GM03348 (cell line): ENCODE measurements at regions not wholly inside any gene's neighbourhood (a gene's known extent, or its start where the extent isn't known, plus 50 kb on each side); places are given as distances from the start of the nearest gene placed in this dataset.
A peak's percentile ranks its signal among the peaks of the same experiment; 100 is the strongest.
"Not testable (repeated sequence)": the region's sequence is repeated elsewhere in the genome, so short reads cannot be mapped to it uniquely, and the experiment has no call there.

Source experiments
- DNase-seq: peaks from one replicate; pipeline ENCODE4 v3.0.0; 2012; ENCODE audit warnings: low spot score

GRCh38 chr2:67571785-67572718 lies 174.9 kb downstream of the ETAA1 start:
- DNase-seq, result peak; percentile 13

GRCh38 chr2:67572721-67573435 lies 175.7 kb downstream of the ETAA1 start:
- no peak for DNase-seq

- peak; percentile 63 for DNase-seq
These were observed 177.1 kb downstream of the ETAA1 start for GRCh38 chr2:67574230-67574629.

GRCh38 chr2:67576226-67576625 lies 179.1 kb downstream of the ETAA1 start:
- no peak for DNase-seq

DNA sequence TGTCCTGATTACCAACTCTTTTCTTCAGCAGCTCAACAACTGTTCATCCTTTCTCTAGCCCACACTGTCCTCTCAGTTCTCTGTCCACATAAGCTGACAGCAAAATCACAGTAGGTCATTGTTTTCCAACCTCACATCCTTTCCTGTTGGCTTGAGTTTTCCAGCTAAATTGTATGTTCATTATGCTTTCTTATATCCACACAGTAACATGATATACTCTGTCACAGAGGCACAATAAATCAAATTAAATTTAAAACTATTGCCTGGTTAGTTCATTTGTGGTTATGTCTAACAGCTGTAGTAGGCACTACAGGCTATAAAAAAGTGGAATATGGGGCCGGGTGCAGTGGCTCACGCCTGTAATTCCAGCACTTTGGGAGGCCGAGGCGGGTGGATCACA lies 179.9 kb downstream of the ETAA1 start:
- DNase-seq, result no peak

- DNase-seq, result no peak
These were observed 182.1 kb downstream of the ETAA1 start for GRCh38 chr2:67579216-67579615.

- DNase-seq, result no peak
These were observed 182.7 kb downstream of the ETAA1 start for GRCh38 chr2:67579806-67580205.

- DNase-seq, result no peak
These were observed 184.6 kb downstream of the ETAA1 start for GRCh38 chr2:67581751-67582150.

GRCh38 chr2:67583185-67583584 lies 186.1 kb downstream of the ETAA1 start:
- no peak for DNase-seq

DNA sequence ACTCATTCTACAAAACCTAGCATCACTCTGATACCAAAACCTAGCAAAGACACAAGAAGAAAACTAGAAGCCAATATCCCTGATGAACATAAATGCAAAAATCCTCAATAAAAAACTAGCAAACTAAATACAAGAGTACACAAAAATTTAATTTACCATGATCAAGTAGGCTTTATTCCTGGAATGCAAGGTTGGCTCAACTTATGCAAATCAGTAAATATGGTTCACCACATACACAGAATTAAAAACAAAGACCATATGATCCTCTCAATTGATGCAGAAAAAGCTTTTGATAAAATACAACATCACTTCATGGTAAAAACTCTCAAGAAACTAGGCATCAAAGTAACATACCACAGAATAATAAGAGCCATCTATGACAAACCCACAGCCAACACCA lies 188.3 kb downstream of the ETAA1 start:
- DNase-seq, result no peak

DNA sequence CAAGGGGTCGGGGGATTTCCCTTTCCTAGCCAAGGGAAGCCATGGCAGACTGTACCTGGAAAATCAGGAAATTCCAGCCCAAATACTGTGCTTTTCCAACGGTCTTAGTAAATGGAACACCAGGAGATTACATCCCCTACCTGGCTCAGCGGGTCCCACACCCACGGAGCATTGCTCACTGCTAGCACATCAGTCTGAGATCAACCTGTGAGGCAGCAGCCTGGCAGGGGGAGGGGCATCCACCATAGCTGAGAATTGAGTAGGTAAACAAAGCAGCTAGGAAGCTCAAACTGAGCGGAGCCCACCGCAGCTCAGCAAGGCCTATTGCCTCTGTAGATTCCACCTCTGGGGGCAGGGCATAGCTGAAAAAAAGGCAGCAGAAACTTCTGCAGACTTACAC lies 192.0 kb downstream of the ETAA1 start:
- DNase-seq, result not testable (repeated sequence)

- not testable (repeated sequence) for DNase-seq
These were observed 197.4 kb downstream of the ETAA1 start for GRCh38 chr2:67594522-67594921.

DNA sequence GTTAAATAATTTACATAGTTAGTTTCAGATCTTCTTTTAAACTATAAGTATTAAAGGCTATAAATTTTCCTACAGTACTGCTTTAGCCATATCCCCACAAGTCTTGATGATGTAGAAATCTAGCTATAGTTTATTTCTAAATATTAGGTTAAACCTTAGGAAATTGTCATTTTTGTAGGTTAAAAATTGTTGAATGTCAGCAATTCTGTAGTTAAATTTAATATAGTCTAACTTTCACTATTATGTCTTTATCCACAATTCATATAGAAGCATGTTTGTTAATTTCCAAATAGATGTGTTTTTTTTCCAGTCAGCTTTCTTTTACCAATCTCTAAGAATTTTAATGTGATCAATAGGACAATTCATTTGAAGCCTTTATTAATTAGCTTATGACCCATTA lies 199.7 kb downstream of the ETAA1 start:
- no peak for DNase-seq

DNA sequence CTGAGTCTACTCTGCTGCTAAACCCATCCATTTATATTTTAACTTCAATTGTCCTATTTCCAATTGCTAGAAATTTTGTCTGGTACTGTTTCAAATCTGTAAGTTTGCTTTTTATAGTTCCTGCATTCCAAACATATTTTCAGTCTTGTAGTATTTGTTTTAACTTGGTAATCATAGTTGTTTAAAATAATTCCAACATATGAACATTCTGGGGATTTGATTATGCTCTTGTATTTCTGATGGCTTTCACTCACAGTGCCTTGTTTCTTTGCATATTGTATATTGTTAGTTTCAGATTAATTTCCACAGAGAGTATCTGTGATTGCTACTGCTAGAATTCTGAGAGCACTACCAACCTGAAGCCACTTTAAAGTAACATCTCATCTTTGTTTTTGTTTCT lies 202.4 kb downstream of the ETAA1 start:
- no peak for DNase-seq

- DNase-seq, result no peak
These were observed 203.2 kb downstream of the ETAA1 start for GRCh38 chr2:67600222-67600871.

GRCh38 chr2:67600946-67601345 lies 203.8 kb downstream of the ETAA1 start:
- DNase-seq, result peak; percentile 16

DNA sequence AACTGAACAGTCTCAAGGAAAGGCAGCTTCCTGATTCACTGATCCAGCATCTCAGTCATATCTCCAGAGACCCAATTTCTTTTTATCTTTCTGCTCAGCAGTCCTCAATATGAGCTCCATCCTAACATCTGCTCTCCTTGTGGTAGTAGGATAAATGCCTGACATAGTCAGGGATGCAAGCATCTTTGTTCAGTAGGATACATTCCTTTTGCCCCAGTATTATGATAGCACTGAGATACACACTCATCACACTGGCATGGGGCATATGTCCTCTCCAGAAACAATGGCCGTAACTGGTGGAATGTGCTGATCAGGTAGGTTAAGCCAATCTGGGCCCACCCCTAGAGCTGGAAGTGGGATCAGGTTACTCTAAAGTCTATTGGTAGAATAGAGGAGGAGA lies 207.2 kb downstream of the ETAA1 start:
- peak; percentile 40 for DNase-seq

GRCh38 chr2:67612576-67613042 lies 215.5 kb downstream of the ETAA1 start:
- DNase-seq, result peak; percentile 33

- no peak for DNase-seq
These were observed 216.1 kb downstream of the ETAA1 start for GRCh38 chr2:67613227-67613626.

DNA sequence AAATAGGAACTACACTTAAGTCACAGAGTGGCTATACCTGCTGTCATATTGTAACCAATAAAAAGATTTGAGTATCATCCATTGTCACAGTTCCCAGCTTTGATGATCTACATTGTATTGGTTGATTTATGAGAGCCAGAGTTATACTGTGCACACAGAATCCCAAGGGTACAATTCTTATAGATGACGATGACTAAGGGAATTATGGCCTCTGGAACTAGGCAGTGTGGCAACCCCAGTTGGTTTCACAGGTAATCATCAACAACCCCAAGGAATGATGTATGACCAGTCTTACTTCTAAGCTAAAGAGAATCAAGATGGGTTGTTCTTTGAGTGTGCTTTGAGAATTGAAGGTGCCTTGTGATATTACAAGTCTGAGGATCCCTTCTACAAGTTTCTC lies 217.3 kb downstream of the ETAA1 start:
- no peak for DNase-seq

DNA sequence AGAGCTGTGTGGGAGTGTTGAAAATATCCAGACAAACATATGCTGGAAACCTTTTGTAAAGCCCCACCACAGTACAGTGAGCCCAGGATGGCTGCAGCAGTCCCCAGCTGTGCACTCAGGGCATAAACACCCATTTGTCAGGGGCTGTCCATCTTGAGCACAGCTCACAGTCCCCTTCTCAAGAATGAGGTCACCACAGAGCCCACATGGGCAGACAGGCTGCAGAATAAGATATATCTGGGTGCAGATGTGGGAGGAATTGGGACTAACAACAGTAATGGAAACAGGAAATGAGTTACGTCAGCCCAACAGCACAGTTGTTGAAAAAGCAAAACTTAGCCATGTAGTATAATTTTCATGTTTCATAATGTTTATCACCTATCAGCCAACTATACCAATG lies 219.6 kb downstream of the ETAA1 start:
- DNase-seq, result peak; percentile 23

- DNase-seq, result peak; percentile 9
These were observed 222.1 kb downstream of the ETAA1 start for GRCh38 chr2:67619204-67619603.

GRCh38 chr2:67623741-67624140 lies 226.6 kb downstream of the ETAA1 start:
- DNase-seq, result not testable (repeated sequence)
